ENCODE measurements at regions not wholly inside any gene's neighbourhood (a gene's known extent, or its start where the extent isn't known, plus 50 kb on each side); places are given as distances from the start of the nearest gene placed in this dataset.
"Not testable (repeated sequence)": the region's sequence is repeated elsewhere in the genome, so short reads cannot be mapped to it uniquely, and the experiment has no call there.

DNA sequence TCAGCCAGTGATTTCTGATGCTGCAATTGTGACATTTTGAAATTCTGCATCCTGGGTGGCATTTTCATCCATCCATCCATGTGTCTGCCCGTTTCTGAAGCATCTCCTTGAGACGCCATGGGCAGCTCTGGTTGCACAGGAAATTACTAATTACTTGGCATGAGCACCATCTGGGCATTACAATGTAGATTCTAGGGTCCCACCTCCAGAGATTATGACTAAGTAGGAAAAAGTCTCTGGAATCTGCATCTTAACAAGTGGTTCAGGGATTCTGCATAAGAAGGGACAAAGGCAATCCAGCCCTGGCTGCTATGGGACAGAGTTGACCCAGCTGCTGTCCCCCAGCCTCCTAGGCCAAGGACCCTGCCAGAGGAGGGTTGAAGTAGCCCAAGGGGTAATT lies 65.3 kb downstream of the CUZD1 start:
- no peak overlapping the region for H3K4me3 ChIP-seq (ENCODE audit: low read length)
- no peaks in the 10 kb centered on the region for H3K4me1 Mint-ChIP-seq
- H3K27me3 ChIP-seq (ENCODE audit: insufficient read depth, low read length, poor library complexity, severe bottlenecking): no peaks in the 10 kb centered on the region
- no peaks in the 10 kb centered on the region for H3K9me3 ChIP-seq (ENCODE audit: low read length)
- ChIA-PET CTCF (no interaction called here), POLR2A (no interaction called here)
- no peaks in the 10 kb centered on the region for H3K36me3 Mint-ChIP-seq
- DNase-seq: no peak
- H3K9me3 Mint-ChIP-seq: no peaks in the 10 kb centered on the region
- no peak overlapping the region for H3K27ac ChIP-seq (ENCODE audit: low read depth, low read length)
- H3K27ac Mint-ChIP-seq: no peak overlapping the region
- peaks cover 6 to 14% of the 10 kb centered on the region in 2 donors for H3K27me3 Mint-ChIP-seq
- no peak overlapping the region for H3K4me3 Mint-ChIP-seq
- no peaks in the 10 kb centered on the region for H3K4me1 ChIP-seq (ENCODE audit: insufficient read depth, low read length)
- H3K36me3 ChIP-seq (ENCODE audit: insufficient read depth, low read length): no peaks in the 10 kb centered on the region

- no peak overlapping the region for H3K4me3 ChIP-seq (ENCODE audit: low read length)
- no peaks in the 10 kb centered on the region for H3K9me3 ChIP-seq (ENCODE audit: low read length)
- H3K36me3 ChIP-seq (ENCODE audit: insufficient read depth, low read length): no peaks in the 10 kb centered on the region
- no peaks in the 10 kb centered on the region for H3K9me3 Mint-ChIP-seq
- POLR2A ChIA-PET: no interaction called here
- H3K27ac ChIP-seq (ENCODE audit: low read depth, low read length): no peak overlapping the region
- CTCF ChIA-PET: no interaction called here
- DNase-seq: no peak
- H3K4me1 ChIP-seq (ENCODE audit: insufficient read depth, low read length): no peaks in the 10 kb centered on the region
- no peaks in the 10 kb centered on the region for H3K36me3 Mint-ChIP-seq
- H3K4me3 Mint-ChIP-seq: no peak overlapping the region
- no peak overlapping the region for H3K27ac Mint-ChIP-seq
- H3K4me1 Mint-ChIP-seq: no peaks in the 10 kb centered on the region
- H3K27me3 Mint-ChIP-seq: peaks cover 6 to 14% of the 10 kb centered on the region in 2 donors
- H3K27me3 ChIP-seq (ENCODE audit: insufficient read depth, low read length, poor library complexity, severe bottlenecking): no peaks in the 10 kb centered on the region
Observed at GRCh38 chr10:122779924-122780323, 65.7 kb downstream of the CUZD1 start.

- Mint-ChIP-seq H3K27ac (no peak overlapping the region), H3K4me3 (no peak overlapping the region), H3K9me3 (no peaks in the 10 kb centered on the region), H3K4me1 (no peaks in the 10 kb centered on the region), H3K36me3 (no peaks in the 10 kb centered on the region), H3K27me3 (peaks cover 6 to 25% of the 10 kb centered on the region in 2 donors)
- no peaks in the 10 kb centered on the region for H3K4me1 ChIP-seq (ENCODE audit: insufficient read depth, low read length)
- no peaks in the 10 kb centered on the region for H3K9me3 ChIP-seq (ENCODE audit: low read length)
- DNase-seq: no peak
- no peak overlapping the region for H3K4me3 ChIP-seq (ENCODE audit: low read length)
- ChIA-PET POLR2A (no interaction called here), CTCF (no interaction called here)
- no peaks in the 10 kb centered on the region for H3K36me3 ChIP-seq (ENCODE audit: insufficient read depth, low read length)
- H3K27ac ChIP-seq (ENCODE audit: low read depth, low read length): no peak overlapping the region
- peaks cover 6% of the 10 kb centered on the region for H3K27me3 ChIP-seq (ENCODE audit: insufficient read depth, low read length, poor library complexity, severe bottlenecking)
Observed at GRCh38 chr10:122777515-122778059, 68.1 kb downstream of the CUZD1 start.

- H3K4me3 ChIP-seq (ENCODE audit: low read length): no peak overlapping the region
- Mint-ChIP-seq H3K36me3 (no peaks in the 10 kb centered on the region), H3K27ac (no peak overlapping the region), H3K27me3 (peaks cover 2 to 35% of the 10 kb centered on the region in 2 donors), H3K9me3 (no peaks in the 10 kb centered on the region), H3K4me3 (no peak overlapping the region), H3K4me1 (no peaks in the 10 kb centered on the region)
- no peak for DNase-seq
- H3K9me3 ChIP-seq (ENCODE audit: low read length): no peaks in the 10 kb centered on the region
- no peaks in the 10 kb centered on the region for H3K36me3 ChIP-seq (ENCODE audit: insufficient read depth, low read length)
- ChIA-PET POLR2A (no interaction called here), CTCF (no interaction called here)
- H3K4me1 ChIP-seq (ENCODE audit: insufficient read depth, low read length): no peaks in the 10 kb centered on the region
- H3K27ac ChIP-seq (ENCODE audit: low read depth, low read length): no peak overlapping the region
- H3K27me3 ChIP-seq (ENCODE audit: insufficient read depth, low read length, poor library complexity, severe bottlenecking): peaks cover 6% of the 10 kb centered on the region
Observed at GRCh38 chr10:122774231-122774630, 71.4 kb downstream of the CUZD1 start.

- POLR2A ChIA-PET: not testable (repeated sequence)
Observed at GRCh38 chr10:122771404-122771803, 71.8 kb upstream of the C10orf120 start.

DNA sequence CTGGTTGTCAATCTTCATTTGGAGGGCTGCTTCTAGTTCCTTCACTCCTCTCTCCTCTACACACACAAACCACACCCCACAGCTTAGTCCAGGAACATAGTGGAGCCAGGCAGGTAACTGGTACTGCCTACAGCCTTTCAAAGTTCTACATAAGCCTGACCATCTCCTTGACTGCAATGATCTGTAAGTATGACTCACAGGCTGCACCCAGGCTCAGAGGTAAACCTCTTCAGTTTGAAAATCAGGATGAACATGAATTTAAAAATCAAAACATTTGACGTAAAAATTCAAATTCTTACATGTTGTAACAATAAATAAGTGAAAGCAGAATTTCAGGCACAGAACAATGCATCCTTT lies 68.7 kb upstream of the C10orf120 start:
- Histone ChIP-seq H3K27ac (ENCODE audit: low read depth, low read length) (no peak overlapping the region), H3K4me3 (ENCODE audit: low read length) (no peak overlapping the region), H3K36me3 (ENCODE audit: insufficient read depth, low read length) (no peaks in the 10 kb centered on the region), H3K9me3 (ENCODE audit: low read length) (no peaks in the 10 kb centered on the region), H3K27me3 (ENCODE audit: insufficient read depth, low read length, poor library complexity, severe bottlenecking) (no peaks in the 10 kb centered on the region), H3K4me1 (ENCODE audit: insufficient read depth, low read length) (no peaks in the 10 kb centered on the region)
- Mint-ChIP-seq H3K4me1 (no peaks in the 10 kb centered on the region), H3K36me3 (no peaks in the 10 kb centered on the region), H3K27me3 (peaks cover 13 to 53% of the 10 kb centered on the region in 2 donors), H3K4me3 (no peak overlapping the region), H3K27ac (no peak overlapping the region), H3K9me3 (peaks cover 0 to 2% (median 0%) of the 10 kb centered on the region in 5 donors)
- POLR2A ChIA-PET: no interaction called here
- DNase-seq: no peak
- CTCF ChIA-PET: no interaction called here

More at GRCh38 chr10:122771404-122771803, 71.8 kb upstream of the C10orf120 start:
- CTCF ChIA-PET; H3K27ac ChIP-seq (ENCODE audit: low read depth, low read length); H3K4me3 ChIP-seq (ENCODE audit: low read length); H3K4me1 Mint-ChIP-seq; H3K4me1 ChIP-seq (ENCODE audit: insufficient read depth, low read length); H3K36me3 ChIP-seq (ENCODE audit: insufficient read depth, low read length); H3K9me3 Mint-ChIP-seq; H3K36me3 Mint-ChIP-seq; H3K9me3 ChIP-seq (ENCODE audit: low read length); H3K27ac Mint-ChIP-seq; H3K4me3 Mint-ChIP-seq; H3K27me3 ChIP-seq (ENCODE audit: insufficient read depth, low read length, poor library complexity, severe bottlenecking); DNase-seq: not testable (repeated sequence)
- H3K27me3 Mint-ChIP-seq: peaks cover 8 to 48% of the 10 kb centered on the region in 2 donors

- Histone ChIP-seq H3K4me1 (ENCODE audit: insufficient read depth, low read length) (no peaks in the 10 kb centered on the region), H3K4me3 (ENCODE audit: low read length) (no peak overlapping the region), H3K27me3 (ENCODE audit: insufficient read depth, low read length, poor library complexity, severe bottlenecking) (no peaks in the 10 kb centered on the region), H3K9me3 (ENCODE audit: low read length) (no peaks in the 10 kb centered on the region), H3K27ac (ENCODE audit: low read depth, low read length) (no peak overlapping the region), H3K36me3 (ENCODE audit: insufficient read depth, low read length) (no peaks in the 10 kb centered on the region)
- no peak for DNase-seq
- CTCF ChIA-PET: no interaction called here
- H3K4me3 Mint-ChIP-seq: no peak overlapping the region
- H3K9me3 Mint-ChIP-seq: peaks cover 0 to 6% (median 2%) of the 10 kb centered on the region in 5 donors
- H3K36me3 Mint-ChIP-seq: no peaks in the 10 kb centered on the region
- H3K27ac Mint-ChIP-seq: no peak overlapping the region
- H3K4me1 Mint-ChIP-seq: no peaks in the 10 kb centered on the region
- POLR2A ChIA-PET: no interaction called here
- H3K27me3 Mint-ChIP-seq: peaks cover 17 to 50% of the 10 kb centered on the region in 2 donors
Observed at GRCh38 chr10:122767621-122768388, 68.2 kb upstream of the C10orf120 start.

DNA sequence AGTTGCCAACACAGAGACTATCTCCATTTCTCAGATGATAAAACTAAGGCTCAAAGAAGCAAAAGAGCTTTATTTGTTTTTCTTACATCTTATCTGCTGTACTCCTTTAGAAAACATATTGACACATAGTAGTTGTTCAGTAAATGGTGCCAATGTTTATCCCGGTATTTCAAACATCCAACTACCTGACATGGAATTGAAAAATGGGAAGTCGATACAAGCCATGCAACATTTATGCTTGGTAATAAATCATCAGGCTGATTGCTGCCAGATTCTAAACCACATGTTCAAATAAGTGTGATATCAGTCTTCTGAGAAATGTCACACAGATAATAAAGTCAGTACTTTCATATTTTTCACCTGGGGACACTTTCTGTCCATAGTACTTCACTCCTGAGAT lies 65.8 kb upstream of the C10orf120 start:
- Histone ChIP-seq H3K4me3 (ENCODE audit: low read length) (no peak overlapping the region), H3K36me3 (ENCODE audit: insufficient read depth, low read length) (no peaks in the 10 kb centered on the region), H3K27me3 (ENCODE audit: insufficient read depth, low read length, poor library complexity, severe bottlenecking) (peaks cover 6% of the 10 kb centered on the region), H3K9me3 (ENCODE audit: low read length) (no peaks in the 10 kb centered on the region), H3K4me1 (ENCODE audit: insufficient read depth, low read length) (no peaks in the 10 kb centered on the region), H3K27ac (ENCODE audit: low read depth, low read length) (no peak overlapping the region)
- Mint-ChIP-seq H3K27ac (no peak overlapping the region), H3K4me3 (no peak overlapping the region), H3K27me3 (peaks cover 27 to 58% of the 10 kb centered on the region in 2 donors), H3K36me3 (no peaks in the 10 kb centered on the region), H3K4me1 (no peaks in the 10 kb centered on the region), H3K9me3 (peaks cover 0 to 12% (median 8%) of the 10 kb centered on the region in 5 donors)
- ChIA-PET POLR2A (no interaction called here), CTCF (no interaction called here)
- no peak for DNase-seq

Measured in CD8-positive, alpha-beta memory T cell (primary cell).